ENCODE measurements at regions not wholly inside any gene's neighbourhood (a gene's known extent, or its start where the extent isn't known, plus 50 kb on each side); places are given as distances from the start of the nearest gene placed in this dataset.
"Not testable (repeated sequence)": the region's sequence is repeated elsewhere in the genome, so short reads cannot be mapped to it uniquely, and the experiment has no call there.

DNA sequence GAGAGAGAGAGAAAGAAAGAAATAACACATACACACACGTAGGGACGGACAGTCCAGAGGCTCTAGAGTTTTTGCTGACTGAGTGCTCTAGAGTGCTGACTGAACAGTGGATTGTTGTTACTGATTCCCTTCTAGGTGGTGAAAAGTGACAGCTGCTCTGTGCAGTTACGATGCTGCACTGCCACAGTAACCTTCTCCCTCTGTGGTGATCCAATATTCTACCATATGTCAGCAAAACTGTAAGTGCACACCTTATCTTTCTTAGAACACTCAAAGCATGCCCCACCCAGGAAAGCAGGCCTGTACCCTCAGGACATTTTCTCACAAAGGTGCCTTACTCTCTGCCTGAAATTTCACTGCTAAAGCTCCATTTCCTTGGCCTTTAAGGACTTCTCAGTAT is 1023.5 kb downstream of the TYW1 start:
- no peak for DNase-seq

GRCh38 chr7:68025369-68025768 is 1028.7 kb downstream of the TYW1 start:
- DNase-seq, result no peak

GRCh38 chr7:68030530-68030929 is 1033.9 kb downstream of the TYW1 start:
- no peak for DNase-seq

GRCh38 chr7:68031180-68031943 is 1034.7 kb downstream of the TYW1 start:
- no peak for DNase-seq

DNA sequence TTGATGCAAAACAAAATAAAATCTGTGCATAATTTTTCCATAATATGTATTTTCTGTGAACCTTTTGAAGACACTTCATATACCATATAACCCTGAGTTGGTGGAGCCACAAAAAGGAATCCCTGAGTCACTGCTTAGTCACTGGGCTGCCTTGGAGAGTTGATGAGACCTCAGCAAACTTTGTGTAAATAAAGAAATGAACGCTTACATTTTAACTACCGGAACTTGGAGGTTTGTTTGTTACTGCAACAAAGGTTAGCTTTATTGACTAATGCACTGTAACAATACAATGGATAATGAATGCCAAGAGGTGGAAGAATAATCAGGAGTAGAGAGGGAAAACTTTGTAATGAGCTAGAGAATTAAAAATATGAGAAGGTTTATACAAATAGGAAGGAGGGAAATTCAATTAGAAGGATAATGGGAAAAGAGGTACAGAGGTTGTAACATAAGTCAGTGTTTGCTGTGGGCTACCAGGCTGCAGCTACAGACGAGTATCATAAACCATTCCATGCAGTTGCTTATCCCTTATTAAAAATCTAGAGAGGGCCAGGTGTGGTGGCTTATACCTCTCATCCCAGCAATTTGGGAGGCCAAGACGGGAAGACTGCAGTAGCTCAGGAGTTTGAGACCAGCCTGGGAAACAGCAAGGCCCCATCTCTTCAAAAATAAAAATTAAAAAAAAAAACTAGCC is 1042.1 kb downstream of the TYW1 start:
- no peak for DNase-seq

DNA sequence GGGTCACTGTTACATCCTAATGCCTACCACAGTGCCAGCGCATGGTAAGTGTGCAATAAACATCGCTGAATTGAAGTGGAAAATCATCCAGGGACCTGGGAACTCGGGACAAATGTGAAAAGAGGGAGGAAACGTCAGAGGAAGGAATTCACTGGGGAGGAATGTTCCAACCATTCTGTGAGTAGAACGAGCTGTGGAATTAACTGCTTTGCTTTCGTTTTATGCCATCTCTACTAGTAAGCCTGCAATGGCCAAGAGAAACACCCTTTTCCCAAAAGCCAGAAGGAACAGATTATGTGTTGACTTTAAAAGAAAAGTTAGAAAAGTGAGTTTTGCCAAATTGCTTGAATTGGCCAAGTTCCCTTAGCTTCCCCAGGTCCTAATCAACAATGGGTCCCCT is 1044.9 kb downstream of the TYW1 start:
- no peak for DNase-seq

DNA sequence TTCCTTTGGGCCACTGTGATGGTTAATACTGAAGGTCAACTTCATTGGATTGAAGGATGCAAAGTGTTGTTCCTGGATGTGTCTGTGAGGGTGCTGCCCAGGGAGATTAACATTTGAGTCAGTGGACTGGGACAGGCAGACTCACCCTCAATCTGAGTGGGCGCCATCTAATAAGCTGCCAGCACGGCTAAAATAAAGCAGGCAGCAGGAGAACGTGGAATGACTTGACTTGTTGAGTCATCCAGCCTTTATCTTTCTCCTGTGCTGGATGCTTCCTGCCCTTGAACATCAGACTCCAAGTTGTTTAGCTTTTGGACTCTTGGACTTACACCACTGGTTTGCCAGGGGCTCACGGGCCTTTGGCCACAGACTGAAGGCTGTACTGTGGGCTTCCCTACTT is 1046.9 kb downstream of the TYW1 start:
- no peak for DNase-seq

DNA sequence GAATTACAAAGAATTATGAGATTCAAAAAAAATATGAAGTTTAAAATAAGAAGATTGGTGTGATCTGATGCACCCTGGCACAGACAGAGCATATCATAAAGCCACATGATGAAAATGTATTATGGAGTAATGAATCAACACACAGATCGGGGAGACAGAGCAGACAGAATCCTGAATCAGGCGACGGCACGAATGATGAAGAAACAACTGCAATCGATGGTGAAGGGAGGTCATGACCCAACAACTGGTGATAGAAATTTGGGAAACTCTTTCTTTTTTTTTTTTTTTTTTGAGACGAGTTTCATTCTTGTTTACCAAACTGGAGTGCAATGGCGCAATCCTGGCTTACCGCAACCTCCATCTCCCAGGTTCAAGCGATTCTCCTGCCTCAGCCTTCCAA is 1054.0 kb downstream of the TYW1 start:
- DNase-seq, result no peak

DNA sequence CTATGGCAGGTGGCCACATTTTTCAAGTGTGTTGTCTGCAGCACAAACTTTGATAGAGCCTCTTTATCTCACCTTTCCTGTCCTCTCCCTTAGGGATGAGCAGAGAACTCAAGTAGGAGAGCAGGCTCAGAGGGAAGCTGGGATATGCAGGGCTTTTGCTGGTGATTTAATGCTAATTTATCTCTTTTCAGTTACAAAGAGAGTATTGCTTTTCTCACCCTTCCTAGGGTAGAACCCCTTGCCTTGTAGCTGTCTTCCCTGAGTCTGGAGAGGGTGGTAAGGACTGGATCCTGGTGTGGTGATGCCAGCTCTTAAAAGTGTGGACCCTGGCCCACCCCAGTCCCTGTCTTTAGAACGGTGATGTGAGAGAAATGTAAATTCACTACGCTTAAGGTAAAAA is 1061.4 kb downstream of the TYW1 start:
- DNase-seq, result no peak

GRCh38 chr7:68063171-68063570 is 1066.5 kb downstream of the TYW1 start:
- no peak for DNase-seq

- no peak for DNase-seq
Observed at GRCh38 chr7:68065581-68065980, 1068.9 kb downstream of the TYW1 start.

DNA sequence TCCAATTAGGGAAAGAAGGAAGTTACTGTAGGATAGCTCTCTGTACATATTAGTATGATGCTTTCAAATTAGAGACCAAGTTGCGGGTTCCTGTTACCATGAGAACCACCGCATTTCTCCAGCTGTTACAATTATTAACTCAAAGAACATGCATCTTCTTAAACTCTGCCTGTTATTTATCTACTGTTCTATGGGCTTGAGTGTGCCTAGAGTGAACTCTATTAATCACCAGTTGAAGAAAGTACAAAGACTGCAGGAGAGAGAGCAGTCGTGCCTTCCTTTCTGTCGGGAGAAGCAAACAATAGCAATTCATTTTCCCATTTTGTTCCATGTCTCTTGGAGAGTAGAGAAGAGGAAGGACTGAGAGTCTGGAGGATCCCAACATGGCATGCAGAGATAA is 1071.2 kb downstream of the TYW1 start:
- no peak for DNase-seq

DNA sequence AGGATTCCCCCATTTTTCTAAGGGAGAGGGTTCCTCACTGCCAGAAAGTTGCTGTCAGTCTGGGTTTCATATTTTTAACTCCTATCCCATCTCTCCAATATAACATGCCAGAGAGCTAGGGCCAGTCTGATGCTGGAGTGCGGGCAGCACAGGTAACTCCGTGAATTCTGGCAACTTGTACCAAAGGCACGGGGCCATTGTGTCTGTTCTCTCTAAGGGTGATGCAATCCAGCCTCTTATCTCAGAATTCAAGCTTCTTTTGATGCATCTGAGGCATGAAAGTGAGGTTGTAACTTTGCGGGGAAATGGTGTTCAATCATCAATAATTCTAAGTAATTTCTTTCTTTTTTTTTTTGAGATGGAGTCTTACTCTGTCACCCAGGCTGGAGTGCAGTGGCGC is 1074.4 kb downstream of the TYW1 start:
- no peak for DNase-seq

GRCh38 chr7:68073701-68074100 is 1077.1 kb downstream of the TYW1 start:
- no peak for DNase-seq

GRCh38 chr7:68074242-68074641 is 1077.6 kb downstream of the TYW1 start:
- DNase-seq, result no peak

GRCh38 chr7:68078157-68078710 is 1081.6 kb downstream of the TYW1 start:
- no peak for DNase-seq

DNA sequence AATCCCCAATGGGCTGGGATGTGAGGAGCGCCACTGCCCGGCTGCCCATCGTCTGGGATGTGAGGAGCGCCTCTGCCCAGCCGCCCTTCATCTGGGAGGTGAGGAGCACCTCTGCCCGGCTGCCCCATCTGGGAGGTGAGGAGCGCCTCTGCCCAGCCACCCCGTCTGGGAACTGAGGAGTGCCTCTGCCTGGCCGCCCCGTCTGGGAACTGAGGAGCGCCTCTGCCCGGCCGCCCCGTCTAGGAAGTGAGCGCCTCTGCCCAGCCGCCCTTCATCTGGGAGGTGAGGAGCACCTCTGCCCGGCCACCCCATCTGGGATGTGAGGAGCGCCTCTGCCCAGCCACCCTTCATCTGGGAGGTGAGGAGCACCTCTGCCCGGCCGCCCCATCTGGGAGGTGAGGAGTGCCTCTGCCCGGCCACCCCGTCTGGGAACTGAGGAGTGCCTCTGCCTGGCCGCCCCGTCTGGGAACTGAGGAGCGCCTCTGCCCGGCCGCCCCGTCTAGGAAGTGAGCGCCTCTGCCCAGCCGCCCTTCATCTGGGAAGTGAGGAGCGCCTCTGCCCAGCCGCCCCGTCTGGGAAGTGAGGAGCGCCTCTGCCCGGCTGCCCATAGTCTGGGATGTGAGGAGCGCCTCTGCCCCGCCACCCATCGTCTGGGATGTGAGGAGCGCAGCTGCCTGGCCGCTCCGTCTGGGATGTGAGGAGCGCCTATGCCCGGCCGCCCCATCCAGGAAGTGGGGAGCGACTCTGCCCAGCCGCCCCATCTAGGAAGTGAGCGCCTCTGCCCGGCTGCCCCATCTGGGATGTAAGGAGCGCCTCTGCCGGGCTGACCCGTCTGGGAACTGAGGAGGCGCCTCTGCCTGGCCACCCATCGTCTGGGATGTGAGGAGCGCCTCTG is 1085.7 kb downstream of the TYW1 start:
- not testable (repeated sequence) for DNase-seq

- DNase-seq, result not testable (repeated sequence)
Observed at GRCh38 chr7:68082961-68083657, 1086.5 kb downstream of the TYW1 start.

- no peak for DNase-seq
Observed at GRCh38 chr7:68087401-68087800, 1090.8 kb downstream of the TYW1 start.

GRCh38 chr7:68088879-68089278 is 1092.2 kb downstream of the TYW1 start:
- no peak for DNase-seq

GRCh38 chr7:68090256-68090655 is 1093.6 kb downstream of the TYW1 start:
- not testable (repeated sequence) for DNase-seq

GRCh38 chr7:68103319-68103718 is 1106.7 kb downstream of the TYW1 start:
- no peak for DNase-seq

DNA sequence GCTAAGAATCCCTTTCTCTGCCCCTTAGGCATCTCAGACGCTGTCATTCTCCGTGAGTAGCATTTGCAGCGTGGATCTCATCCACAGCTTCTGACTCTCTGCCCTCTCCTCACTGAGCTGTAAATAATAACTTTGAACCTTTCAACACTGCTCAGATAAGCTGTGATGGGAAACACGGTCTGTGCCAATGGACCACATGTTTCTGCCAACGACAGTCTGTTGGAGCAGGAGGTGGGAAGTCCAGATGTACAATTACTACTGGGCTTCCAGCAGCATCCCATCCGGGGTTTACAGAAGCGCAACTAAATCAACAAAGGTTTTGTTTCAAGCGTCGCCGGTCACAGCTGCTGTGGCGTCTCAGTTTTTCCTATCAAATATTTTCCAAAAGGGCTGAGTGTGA is 1110.6 kb downstream of the TYW1 start:
- no peak for DNase-seq

Measured in stimulated activated CD4-positive, alpha-beta T cell treated with anti-CD3 and anti-CD28 coated beads, Interleukin-1b, Interleukin-23, amount 100 ng/mL, for 48 hours (primary cell).